Stimulated activated CD4-positive, alpha-beta T cell treated with anti-CD3 and anti-CD28 coated beads, Interleukin-4, amount 100 ng/mL, for 48 hours (primary cell): ENCODE measurements at regions not wholly inside any gene's neighbourhood (a gene's known extent, or its start where the extent isn't known, plus 50 kb on each side); places are given as distances from the start of the nearest gene placed in this dataset.

Experiments
- DNase-seq, 2 donors: peaks; one replicate each; pipeline ENCODE4 v3.0.0-alpha.2; 2020; ENCODE audit warnings: low read depth in 2 of 2

DNA sequence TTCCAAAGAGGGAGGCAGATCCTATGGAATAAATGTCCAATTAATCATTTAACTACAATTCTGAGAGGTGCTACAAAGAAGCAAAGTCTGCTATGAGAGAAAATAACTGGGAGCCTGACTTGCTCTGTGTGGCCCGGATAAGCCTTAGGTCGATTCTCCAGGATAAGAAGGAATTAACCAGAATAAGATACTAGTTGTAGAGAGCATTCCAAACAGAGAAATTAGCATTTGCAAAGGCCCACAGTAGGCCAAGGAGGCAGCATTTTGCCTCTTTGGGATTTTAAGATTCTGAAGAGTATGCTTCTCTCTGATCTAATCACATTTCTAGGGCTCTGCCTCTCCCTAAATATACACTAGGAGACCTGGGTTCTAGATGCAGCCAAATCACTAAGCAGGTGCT, 113.7 kb downstream of the SNX19 start:
- no peak for DNase-seq

DNA sequence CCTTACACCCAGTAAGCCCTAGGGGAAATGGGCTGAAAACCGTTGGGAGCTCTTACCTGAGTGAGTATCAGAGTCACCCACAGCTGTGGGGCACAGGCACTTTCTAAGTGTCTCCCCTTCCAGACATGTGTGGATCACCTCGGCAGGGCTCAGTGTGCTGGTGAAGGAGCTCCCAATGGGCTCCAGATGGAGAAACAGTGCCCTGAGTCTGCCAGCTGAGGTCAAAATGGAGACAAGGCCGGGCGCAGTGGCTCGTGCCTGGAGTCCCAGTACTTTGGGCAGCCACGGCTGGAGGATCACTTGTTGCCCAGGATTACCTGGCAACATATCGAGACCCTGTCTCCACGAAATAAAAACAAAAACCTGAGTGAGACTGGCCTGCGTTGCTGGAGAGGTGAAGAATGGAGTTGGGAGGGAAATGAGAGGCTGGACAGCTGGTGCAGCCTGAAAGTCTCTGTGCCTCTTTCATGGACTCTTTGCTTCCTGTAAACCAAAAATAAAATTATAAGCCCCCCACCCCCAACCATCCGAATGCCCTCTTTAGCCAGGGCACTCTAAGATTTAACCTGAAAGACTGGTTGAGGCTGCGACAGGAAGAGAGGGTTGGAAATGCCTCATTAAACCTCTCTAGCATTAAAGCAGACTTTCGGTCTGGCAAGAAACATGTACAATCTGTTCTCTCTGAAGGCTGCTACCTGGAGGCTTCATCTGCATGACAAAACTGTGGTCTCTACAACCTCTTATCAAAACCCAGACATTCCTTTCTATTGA, 111.8 kb downstream of the SNX19 start:
- DNase-seq, result no peak

DNA sequence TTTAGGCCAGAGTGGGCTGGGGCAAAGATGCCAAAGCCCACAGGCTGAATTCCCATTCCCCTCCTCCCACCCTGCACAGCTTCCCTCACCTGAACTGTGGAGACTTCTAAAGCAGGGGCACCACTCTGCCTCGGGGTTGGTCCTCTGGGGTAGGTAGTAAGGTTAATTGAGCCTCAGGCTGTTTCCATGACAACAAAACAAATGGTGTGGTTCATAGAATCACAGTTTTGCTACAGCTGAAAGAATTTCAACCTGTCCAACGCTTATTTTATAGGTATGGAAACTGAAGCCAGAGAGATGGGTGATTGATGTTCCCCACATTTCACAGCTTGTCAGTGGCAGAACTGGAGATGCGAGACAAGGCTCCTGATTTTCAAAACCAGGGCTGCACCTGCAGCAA, 109.5 kb downstream of the SNX19 start:
- DNase-seq, result no peak

DNA sequence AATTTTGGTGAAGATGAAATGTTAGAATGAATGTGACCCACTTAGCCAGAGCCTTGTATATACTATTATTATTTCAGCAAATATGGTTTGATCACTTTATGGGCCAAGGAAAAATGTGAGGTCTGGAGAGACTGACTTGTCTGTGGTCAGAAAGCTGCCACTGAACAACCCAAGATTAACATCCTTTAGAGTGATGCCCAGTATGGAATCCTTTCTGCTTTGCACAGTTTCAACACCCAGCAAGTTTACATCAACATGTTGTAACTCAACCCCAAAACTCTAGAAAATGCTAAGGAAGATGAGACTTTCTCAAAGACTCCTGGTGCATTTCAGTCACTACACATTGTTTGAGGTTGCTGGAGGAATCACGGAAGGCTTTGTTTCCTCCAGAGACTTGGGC, 107.7 kb downstream of the SNX19 start:
- no peak for DNase-seq

DNA sequence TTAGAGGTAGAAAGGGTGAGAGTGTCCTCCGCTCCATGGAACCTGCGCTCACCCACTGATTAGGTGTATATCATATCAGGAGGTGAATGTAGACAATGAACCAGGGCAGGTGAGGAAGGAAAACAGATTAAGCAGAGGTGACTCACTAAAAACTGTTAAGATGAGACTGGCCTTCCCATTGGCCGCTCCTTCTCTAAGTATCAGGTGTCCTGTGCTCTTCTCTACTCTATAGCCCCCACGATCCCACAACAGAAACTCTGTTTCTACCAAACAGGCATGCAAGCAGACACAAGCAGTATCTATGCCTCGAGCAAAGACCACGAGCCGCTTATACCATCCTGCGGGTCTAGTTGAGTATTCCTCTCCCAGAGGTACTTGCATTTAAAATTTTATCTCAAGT, 103.1 kb downstream of the SNX19 start:
- DNase-seq, result no peak

DNA sequence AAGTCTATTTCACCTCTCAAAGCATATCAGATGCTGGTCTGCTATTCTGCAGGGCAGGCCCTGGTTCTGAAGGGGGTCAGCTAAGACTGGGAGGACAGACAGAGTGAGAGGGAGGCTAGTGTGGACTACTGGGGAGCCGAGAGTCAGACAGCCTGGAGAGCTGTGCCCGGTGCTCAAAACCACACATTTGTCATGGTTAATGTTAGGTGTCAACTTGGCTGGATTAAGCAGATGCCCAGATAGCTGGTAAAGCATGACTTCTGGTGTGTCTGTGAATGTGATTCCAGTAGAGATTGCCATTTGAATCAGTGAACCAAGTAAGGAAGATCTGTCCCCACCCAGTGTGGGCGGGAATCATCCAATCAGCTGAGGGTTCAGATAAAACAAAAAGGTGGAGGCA, 102.6 kb downstream of the SNX19 start:
- DNase-seq, result no peak

DNA sequence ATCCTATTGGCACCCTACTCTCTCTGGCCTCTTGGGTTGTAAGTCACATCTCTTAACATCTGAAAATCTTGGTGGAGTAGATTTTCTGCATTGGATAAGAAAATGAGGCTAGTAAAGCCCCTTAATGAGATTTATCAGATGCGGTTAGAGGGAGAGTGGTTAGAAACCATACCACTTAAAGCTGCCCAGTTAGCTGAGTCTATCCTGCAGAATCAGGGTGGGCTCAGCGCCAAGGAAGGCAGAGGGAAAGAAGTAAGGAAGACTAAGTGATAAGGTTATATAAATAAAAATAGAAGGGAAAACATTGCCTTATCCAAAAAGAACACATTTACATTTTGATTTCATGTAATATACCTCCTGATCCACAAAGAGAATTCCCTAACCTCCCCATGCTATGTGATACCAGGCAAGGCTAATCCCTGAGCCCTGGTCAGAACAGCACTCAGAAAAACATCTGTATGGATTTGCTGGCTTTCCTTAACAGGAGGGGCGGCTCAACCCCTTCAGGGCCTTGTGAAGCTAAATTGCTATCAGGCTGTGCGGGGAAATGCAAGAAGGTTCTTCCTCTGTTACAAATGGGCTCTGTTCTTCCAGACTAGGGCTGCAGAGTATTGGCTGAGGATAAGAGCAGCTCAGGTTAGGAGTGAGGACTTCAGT, 101.7 kb downstream of the SNX19 start:
- DNase-seq, result no peak

DNA sequence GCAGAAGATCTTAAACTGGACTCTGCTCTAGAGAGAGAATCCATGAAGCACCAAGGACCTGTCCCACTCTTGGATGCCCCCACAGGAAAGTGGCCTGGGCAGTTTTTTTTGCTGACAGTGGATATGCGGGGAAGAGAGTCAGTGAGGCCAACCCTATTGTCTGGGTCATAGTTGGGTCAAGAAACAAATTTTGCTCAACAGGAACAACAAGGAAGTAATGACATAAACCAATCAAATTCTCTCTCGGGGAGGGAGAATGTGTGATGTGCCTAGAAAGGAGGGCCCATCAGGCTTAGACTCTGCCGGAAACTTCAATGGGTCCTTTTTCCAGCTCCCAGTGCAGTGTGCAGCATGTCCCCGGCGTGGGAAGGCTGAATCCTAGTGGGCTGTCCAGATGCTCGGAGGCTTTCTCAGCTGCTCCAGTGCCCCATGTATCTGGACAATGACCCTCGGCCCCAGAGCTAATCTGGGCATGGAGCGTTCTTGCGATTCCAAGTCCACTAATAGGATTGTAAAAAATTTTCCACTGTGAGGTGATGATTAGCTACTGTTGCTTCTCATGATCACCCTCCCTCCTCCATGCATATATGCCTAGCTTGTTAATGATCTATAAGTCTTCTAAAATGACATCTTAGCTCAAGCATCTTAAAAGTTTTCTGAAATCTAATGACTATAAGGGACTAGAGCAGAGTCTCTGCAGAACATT, 101.0 kb downstream of the SNX19 start:
- DNase-seq, result no peak

DNA sequence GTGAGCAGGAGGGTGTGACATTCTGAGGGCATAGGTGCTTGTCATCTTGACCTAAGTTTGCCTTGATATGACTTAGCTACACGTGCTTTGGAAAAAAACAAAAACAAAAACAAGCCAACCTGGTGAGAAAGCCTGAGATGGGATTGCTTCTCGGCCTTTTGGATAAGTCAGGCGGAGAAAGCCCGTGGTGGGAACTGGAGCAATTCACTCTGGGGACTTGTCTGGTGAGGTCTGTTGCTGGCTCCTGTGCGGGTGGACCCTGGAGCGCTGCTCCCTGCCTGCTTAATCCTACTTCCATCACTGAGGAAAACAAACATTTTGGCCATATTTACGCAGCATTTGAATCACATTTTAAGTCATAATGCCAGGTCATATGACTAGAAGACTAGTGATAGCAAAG, 100.3 kb downstream of the SNX19 start:
- DNase-seq, result no peak

DNA sequence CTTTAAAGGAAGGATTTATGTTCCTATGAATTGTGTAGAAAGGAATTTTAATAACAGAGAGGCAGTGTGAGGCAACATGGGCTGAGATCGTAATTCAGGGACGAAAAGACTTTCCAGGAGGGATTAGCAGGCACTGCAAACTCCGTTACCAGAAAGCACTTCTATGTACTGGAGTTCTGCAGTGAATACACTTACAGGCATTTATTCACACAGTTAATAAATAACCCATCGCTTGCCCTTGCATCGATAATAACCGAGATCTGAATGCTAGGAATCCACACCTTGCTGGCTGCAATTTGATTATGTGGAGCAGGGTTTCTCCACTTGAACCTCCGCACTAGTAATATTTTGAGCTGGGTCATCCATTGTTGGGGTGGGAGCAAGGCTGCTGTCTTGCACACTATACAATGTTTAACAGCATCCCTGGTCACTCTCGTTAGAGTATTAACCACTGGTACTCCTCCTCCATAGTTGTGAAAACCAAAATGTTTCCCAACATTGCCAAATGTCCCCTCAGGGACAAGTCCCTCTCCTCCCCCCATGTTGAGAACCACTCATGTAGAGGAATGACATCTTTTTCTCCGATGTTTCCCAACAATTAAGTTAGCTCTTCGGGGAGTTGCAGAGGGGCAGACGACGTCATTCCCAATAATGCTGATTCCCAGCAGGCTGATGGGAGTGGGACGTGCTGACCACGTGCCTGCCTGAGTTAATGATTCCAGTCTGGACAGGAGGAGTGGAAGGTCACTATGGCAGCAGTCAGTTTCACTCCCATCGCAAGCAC, 99.5 kb downstream of the SNX19 start:
- no peak for DNase-seq

DNA sequence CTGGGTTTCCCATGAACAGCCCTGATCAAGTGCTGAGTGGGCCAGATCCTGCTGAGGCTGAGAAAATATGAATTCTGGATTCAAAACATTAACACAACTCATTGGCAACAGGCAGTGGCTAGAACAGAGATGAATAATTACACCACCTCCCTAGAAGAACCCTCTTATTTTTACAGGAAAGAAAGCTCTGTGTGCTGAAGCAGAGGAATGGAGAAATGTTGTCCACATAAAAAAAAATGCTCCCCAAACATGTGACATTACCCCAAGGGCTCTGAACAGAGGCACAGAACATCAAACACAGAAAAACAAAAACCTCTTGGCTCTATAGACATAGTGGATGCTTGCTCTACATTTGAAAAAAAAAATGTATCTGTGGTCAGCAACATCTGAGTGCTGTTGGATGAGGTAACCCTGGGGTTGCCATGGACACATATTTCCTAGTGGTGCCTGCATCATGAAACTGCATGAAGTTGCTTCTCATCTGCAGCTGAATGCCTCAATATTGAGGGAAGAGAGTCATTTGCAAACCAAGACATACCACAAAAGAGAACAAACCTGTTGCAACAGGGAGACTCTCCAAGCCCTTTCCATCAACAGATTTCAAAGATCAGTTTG, 98.8 kb downstream of the SNX19 start:
- no peak for DNase-seq

DNA sequence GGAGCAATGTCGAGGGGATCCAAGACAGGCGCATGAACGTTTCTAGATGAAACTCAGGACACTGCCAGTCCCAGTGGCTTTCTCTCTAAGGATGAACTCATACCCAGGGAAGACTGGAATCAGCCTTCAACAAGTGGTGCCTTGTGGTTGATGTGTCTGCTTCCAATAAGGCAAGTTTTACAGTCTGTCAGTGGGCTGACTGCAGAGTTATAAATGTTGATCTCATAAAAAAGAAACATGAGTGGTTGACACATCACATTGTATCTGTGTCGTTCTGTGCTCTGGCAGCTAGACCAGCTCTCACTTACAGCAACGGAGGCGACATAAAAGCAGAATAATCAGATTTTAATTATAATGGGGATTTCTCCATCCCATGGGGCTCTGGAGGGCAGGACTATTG, 96.7 kb downstream of the SNX19 start:
- DNase-seq, result no peak
